A549 (cell line): ENCODE measurements at regions not wholly inside any gene's neighbourhood (a gene's known extent, or its start where the extent isn't known, plus 50 kb on each side); places are given as distances from the start of the nearest gene placed in this dataset.

Experiments
- BHLHE40 ChIP-seq: IDR thresholded peaks from 2 replicates; pipeline ENCODE4 v1.6.1; 2012; ENCODE audit warnings: low read depth, low read length, inconsistent platforms
- CBX8 ChIP-seq: fragments of 200-600 bp; sonication (generic); IDR thresholded peaks from 2 replicates; pipeline ENCODE4 v1.6.1; 2016
- CHD2 ChIP-seq: fragments of 150-350 bp; IDR thresholded peaks from 2 replicates; pipeline ENCODE4 v1.6.1; 2014; ENCODE audit warnings: low read length; ENCODE audit not compliant: partially characterized antibody
- CHD4 ChIP-seq: fragments of 200-600 bp; sonication (generic); IDR thresholded peaks from 2 replicates; pipeline ENCODE4 v1.6.1; 2016; ENCODE audit warnings: antibody characterized with exemption, mild to moderate bottlenecking, borderline replicate concordance
- EHF ChIP-seq: fragments of 250-450 bp; sonication (Bioruptor Pico); IDR thresholded peaks from 2 replicates; pipeline ENCODE4 v1.5.0; 2020; ENCODE audit warnings: mild to moderate bottlenecking
- EHMT2 ChIP-seq: fragments of 200-600 bp; sonication (generic); IDR thresholded peaks from 2 replicates; pipeline ENCODE4 v1.6.1; 2016; ENCODE audit warnings: antibody characterized with exemption, low read depth, mild to moderate bottlenecking, moderate library complexity
- EP300 ChIP-seq, 2 experiments: fragments of >200 bp; sonication (Bioruptor Twin); formaldehyde crosslinking; IDR thresholded peaks; 2 replicates in 1 of 2; 3 replicates in 1 of 2; pipeline ENCODE4 v1.6.1; 2016 to 2017
- FOSB ChIP-seq: fragments of 250-450 bp; sonication (Bioruptor Pico); IDR thresholded peaks from 2 replicates; pipeline ENCODE4 v1.5.0; 2020; ENCODE audit warnings: mild to moderate bottlenecking, moderate library complexity
- FOSL2 ChIP-seq, 2 experiments: fragments of 450-650 bp in 1 of 2; fragments of >200 bp in 1 of 2; sonication (Bioruptor Twin) in 1 of 2; formaldehyde crosslinking; IDR thresholded peaks; 2 replicates each; pipeline versions ENCODE4 v1.5.0 to v1.6.1; 2016 to 2020; ENCODE audit warnings: mild to moderate bottlenecking in 1 of 2, moderate library complexity in 1 of 2
- FOXS1 ChIP-seq: fragments of 250-450 bp; sonication (Bioruptor Pico); IDR thresholded peaks from 2 replicates; pipeline ENCODE4 v1.5.0; 2020; ENCODE audit warnings: mild to moderate bottlenecking, moderate library complexity
- GATA3 ChIP-seq: IDR thresholded peaks from 2 replicates; pipeline ENCODE4 v1.6.1; 2012; ENCODE audit warnings: borderline replicate concordance
- HDAC2 ChIP-seq: fragments of 200-600 bp; sonication (generic); IDR thresholded peaks from 2 replicates; pipeline ENCODE4 v1.6.1; 2016
- HOXB13 ChIP-seq: fragments of 250-450 bp; sonication (Bioruptor Pico); IDR thresholded peaks from 2 replicates; pipeline ENCODE4 v1.5.0; 2020; ENCODE audit warnings: low read depth, mild to moderate bottlenecking, moderate library complexity
- HOXB5 ChIP-seq: fragments of 250-450 bp; sonication (Bioruptor Pico); IDR thresholded peaks from 2 replicates; pipeline ENCODE4 v1.5.0; 2020; ENCODE audit warnings: mild to moderate bottlenecking, moderate library complexity
- JUN ChIP-seq, 2 experiments: fragments of >200 bp; sonication (Bioruptor Twin); formaldehyde crosslinking; IDR thresholded peaks; 2 replicates in 1 of 2; 3 replicates in 1 of 2; pipeline ENCODE4 v1.6.1; 2016 to 2017
- KDM5A ChIP-seq: fragments of 200-600 bp; sonication (generic); IDR thresholded peaks from 2 replicates; pipeline ENCODE4 v1.6.1; 2016; ENCODE audit warnings: antibody characterized with exemption, mild to moderate bottlenecking
- MAFK ChIP-seq: fragments of 450-650 bp; IDR thresholded peaks from 2 replicates; pipeline ENCODE4 v1.6.1; 2014; ENCODE audit not compliant: partially characterized antibody
- NFE2L2 ChIP-seq: fragments of 150-350 bp; conservative IDR thresholded peaks from 2 replicates; pipeline ENCODE4 v1.6.1; 2014; ENCODE audit warnings: low read length
- NPAS2 ChIP-seq: fragments of 250-450 bp; sonication (Bioruptor Pico); IDR thresholded peaks from 2 replicates; pipeline ENCODE4 v1.8.0; 2022; ENCODE audit warnings: mild to moderate bottlenecking, moderate library complexity, borderline replicate concordance
- NR3C1 ChIP-seq: fragments of >200 bp; sonication (Bioruptor Twin); formaldehyde crosslinking; IDR thresholded peaks from 3 replicates; pipeline ENCODE4 v1.6.1; 2017
- POLR2A ChIP-seq: IDR thresholded peaks from 2 replicates; pipeline ENCODE4 v1.6.1; 2012; ENCODE audit warnings: mild to moderate bottlenecking, low read length
- POLR2AphosphoS2 ChIP-seq: conservative IDR thresholded peaks from 2 replicates; pipeline ENCODE4 v1.6.1; 2012; ENCODE audit warnings: low read length, improper control_type of control experiment, inconsistent platforms
- RAD21 ChIP-seq, 2 experiments: fragments of >200 bp in 1 of 2; sonication (Bioruptor Twin) in 1 of 2; formaldehyde crosslinking in 1 of 2; IDR thresholded peaks in 1 of 2; conservative IDR thresholded peaks in 1 of 2; 2 replicates in 1 of 2; 3 replicates in 1 of 2; pipeline ENCODE4 v1.6.1; 2012 to 2018; ENCODE audit warnings: inconsistent platforms in 1 of 2
- RARB ChIP-seq: fragments of 250-450 bp; sonication (Bioruptor Pico); IDR thresholded peaks from 2 replicates; pipeline ENCODE4 v1.8.0; 2021; ENCODE audit warnings: mild to moderate bottlenecking, moderate library complexity
- RCOR1 ChIP-seq: fragments of 150-350 bp; IDR thresholded peaks from 2 replicates; pipeline ENCODE4 v1.6.1; 2014; ENCODE audit warnings: antibody characterized with exemption, low read length, low read depth
- RFX5 ChIP-seq: fragments of 450-650 bp; IDR thresholded peaks from 2 replicates; pipeline ENCODE4 v1.7.1; 2014; ENCODE audit warnings: antibody characterized with exemption, mild to moderate bottlenecking, moderate library complexity
- RNF2 ChIP-seq: fragments of 200-600 bp; sonication (generic); IDR thresholded peaks from 2 replicates; pipeline ENCODE4 v1.6.1; 2016; ENCODE audit warnings: low read depth, mild to moderate bottlenecking, antibody characterized with exemption, moderate library complexity, borderline replicate concordance
- SREBF2 ChIP-seq: fragments of 450-650 bp; IDR thresholded peaks from 2 replicates; pipeline ENCODE4 v1.6.1; 2014; ENCODE audit warnings: mild to moderate bottlenecking, moderate library complexity
- TP53 ChIP-seq: fragments of 250-450 bp; sonication (Bioruptor Pico); IDR thresholded peaks from 2 replicates; pipeline ENCODE4 v1.5.0; 2021; ENCODE audit warnings: mild to moderate bottlenecking, moderate library complexity
- ZFP36 ChIP-seq: fragments of 450-650 bp; IDR thresholded peaks from 2 replicates; pipeline ENCODE4 v1.6.1; 2014; ENCODE audit warnings: borderline replicate concordance; ENCODE audit not compliant: partially characterized antibody
- TF ChIP-seq, protein P1 (sequence below): IDR thresholded peaks from 2 replicates; pipeline ENCODE4 v1.6.1; 2012; ENCODE audit warnings: low read depth, borderline replicate concordance
- TF ChIP-seq, protein P2 (sequence below): fragments of 250-450 bp; sonication (Bioruptor Pico); IDR thresholded peaks from 2 replicates; pipeline ENCODE4 v1.5.0; 2020; ENCODE audit warnings: low read depth, mild to moderate bottlenecking, moderate library complexity
- TF ChIP-seq, protein P3 (sequence below): fragments of >200 bp; sonication (Bioruptor Twin); formaldehyde crosslinking; IDR thresholded peaks from 3 replicates; pipeline ENCODE4 v1.6.1; 2016
- TF ChIP-seq, protein P4 (sequence below): IDR thresholded peaks from 2 replicates; pipeline ENCODE4 v1.6.1; 2012
- TF ChIP-seq, protein P5 (sequence below): fragments of 450-650 bp; IDR thresholded peaks from 2 replicates; pipeline ENCODE4 v1.6.1; 2014; ENCODE audit warnings: antibody characterized with exemption
- TF ChIP-seq, protein P6 (sequence below): fragments of 150-350 bp; IDR thresholded peaks from 2 replicates; pipeline ENCODE4 v1.6.1; 2014; ENCODE audit warnings: low read depth, mild to moderate bottlenecking, low read length
- TF ChIP-seq, protein P7 (sequence below): fragments of >200 bp; sonication (Bioruptor Twin); formaldehyde crosslinking; IDR thresholded peaks from 3 replicates; pipeline ENCODE4 v1.5.1; 2016

DNA sequence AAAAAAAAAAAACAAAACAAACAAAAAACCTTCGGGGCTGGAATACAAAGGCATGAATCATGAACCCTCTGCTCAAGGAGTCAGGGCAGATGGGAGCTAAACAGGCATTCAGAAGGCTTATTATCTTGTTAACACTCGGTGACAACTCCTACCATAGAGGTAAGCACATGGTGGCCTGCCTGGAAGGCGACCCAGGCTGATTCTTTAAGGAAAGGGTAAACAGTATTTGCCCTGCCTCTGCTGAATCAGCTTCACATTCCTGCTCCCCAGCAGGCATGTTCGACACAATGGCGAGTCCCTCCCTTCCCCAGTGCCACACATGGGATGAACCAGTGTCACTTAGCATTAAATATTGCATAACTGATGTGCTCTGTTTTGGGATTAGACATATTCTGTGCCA is 191.9 kb downstream of the ARL4C start (continued):
- TF ChIP-seq FOXS1 (CRISPR knock-in tag) (no peak), HOXB13 (CRISPR knock-in tag) (0 out of 2 replicates have a peak, but pooled peaks have one; percentile 76), HDAC2 (no peak), EHMT2 (no peak), NPAS2 (no peak), EHF (CRISPR knock-in tag) (no peak), NFE2L2 (no peak), CBX8 (no peak), ZFP36 (no peak), FOSL2 (IDR thresholded peaks at IDR 0.05) (peak; percentile 54; the same call in 1 of the 2 replicates), FOSL2 (CRISPR knock-in tag; IDR thresholded peaks at IDR 0.05) (peak; percentile 58), BHLHE40 (no peak), MAFK (peak; percentile 73), SREBF2 (no peak), RCOR1 (no peak), CHD4 (no peak), RNF2 (no peak), EP300 (IDR thresholded peaks at IDR 0.05) (peak; percentile 35 to 40; a peak in 1 of 5 replicates), JUN (IDR thresholded peaks at IDR 0.05) (peak; percentile 26 to 54; a peak in 2 of 5 replicates), POLR2A (no peak), NR3C1 (no peak), RFX5 (no peak), CHD2 (no peak), KDM5A (no peak), TP53 (no peak), RARB (no peak), RAD21 (conservative IDR thresholded peaks at IDR 0.05 in 1 of 2, IDR thresholded peaks at IDR 0.05 in 1 of 2) (peak; percentile 21 to 27; a peak in 3 of 5 replicates), FOSB (CRISPR knock-in tag) (no peak), GATA3 (peak; percentile 19; the same call in 1 of the 2 replicates), HOXB5 (CRISPR knock-in tag) (no peak), POLR2AphosphoS2 (no peak)
- TF ChIP-seq, protein P1, sequence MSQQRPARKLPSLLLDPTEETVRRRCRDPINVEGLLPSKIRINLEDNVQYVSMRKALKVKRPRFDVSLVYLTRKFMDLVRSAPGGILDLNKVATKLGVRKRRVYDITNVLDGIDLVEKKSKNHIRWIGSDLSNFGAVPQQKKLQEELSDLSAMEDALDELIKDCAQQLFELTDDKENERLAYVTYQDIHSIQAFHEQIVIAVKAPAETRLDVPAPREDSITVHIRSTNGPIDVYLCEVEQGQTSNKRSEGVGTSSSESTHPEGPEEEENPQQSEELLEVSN, result no peak
- TF ChIP-seq, protein P2, sequence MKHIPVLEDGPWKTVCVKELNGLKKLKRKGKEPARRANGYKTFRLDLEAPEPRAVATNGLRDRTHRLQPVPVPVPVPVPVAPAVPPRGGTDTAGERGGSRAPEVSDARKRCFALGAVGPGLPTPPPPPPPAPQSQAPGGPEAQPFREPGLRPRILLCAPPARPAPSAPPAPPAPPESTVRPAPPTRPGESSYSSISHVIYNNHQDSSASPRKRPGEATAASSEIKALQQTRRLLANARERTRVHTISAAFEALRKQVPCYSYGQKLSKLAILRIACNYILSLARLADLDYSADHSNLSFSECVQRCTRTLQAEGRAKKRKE, result 0 out of 2 replicates have a peak, but pooled peaks have one; percentile 14
- TF ChIP-seq, protein P3, sequence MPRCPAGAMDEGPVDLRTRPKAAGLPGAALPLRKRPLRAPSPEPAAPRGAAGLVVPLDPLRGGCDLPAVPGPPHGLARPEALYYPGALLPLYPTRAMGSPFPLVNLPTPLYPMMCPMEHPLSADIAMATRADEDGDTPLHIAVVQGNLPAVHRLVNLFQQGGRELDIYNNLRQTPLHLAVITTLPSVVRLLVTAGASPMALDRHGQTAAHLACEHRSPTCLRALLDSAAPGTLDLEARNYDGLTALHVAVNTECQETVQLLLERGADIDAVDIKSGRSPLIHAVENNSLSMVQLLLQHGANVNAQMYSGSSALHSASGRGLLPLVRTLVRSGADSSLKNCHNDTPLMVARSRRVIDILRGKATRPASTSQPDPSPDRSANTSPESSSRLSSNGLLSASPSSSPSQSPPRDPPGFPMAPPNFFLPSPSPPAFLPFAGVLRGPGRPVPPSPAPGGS, result 0 out of 3 replicates have a peak, but pooled peaks have one; percentile 32
- TF ChIP-seq, protein P4, sequence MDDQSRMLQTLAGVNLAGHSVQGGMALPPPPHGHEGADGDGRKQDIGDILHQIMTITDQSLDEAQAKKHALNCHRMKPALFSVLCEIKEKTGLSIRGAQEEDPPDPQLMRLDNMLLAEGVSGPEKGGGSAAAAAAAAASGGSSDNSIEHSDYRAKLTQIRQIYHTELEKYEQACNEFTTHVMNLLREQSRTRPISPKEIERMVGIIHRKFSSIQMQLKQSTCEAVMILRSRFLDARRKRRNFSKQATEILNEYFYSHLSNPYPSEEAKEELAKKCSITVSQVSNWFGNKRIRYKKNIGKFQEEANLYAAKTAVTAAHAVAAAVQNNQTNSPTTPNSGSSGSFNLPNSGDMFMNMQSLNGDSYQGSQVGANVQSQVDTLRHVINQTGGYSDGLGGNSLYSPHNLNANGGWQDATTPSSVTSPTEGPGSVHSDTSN, result no peak
- TF ChIP-seq, protein P5, sequence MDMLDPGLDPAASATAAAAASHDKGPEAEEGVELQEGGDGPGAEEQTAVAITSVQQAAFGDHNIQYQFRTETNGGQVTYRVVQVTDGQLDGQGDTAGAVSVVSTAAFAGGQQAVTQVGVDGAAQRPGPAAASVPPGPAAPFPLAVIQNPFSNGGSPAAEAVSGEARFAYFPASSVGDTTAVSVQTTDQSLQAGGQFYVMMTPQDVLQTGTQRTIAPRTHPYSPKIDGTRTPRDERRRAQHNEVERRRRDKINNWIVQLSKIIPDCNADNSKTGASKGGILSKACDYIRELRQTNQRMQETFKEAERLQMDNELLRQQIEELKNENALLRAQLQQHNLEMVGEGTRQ, result no peak
- TF ChIP-seq, protein P6, sequence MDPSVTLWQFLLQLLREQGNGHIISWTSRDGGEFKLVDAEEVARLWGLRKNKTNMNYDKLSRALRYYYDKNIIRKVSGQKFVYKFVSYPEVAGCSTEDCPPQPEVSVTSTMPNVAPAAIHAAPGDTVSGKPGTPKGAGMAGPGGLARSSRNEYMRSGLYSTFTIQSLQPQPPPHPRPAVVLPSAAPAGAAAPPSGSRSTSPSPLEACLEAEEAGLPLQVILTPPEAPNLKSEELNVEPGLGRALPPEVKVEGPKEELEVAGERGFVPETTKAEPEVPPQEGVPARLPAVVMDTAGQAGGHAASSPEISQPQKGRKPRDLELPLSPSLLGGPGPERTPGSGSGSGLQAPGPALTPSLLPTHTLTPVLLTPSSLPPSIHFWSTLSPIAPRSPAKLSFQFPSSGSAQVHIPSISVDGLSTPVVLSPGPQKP, result no peak
- TF ChIP-seq, protein P7, sequence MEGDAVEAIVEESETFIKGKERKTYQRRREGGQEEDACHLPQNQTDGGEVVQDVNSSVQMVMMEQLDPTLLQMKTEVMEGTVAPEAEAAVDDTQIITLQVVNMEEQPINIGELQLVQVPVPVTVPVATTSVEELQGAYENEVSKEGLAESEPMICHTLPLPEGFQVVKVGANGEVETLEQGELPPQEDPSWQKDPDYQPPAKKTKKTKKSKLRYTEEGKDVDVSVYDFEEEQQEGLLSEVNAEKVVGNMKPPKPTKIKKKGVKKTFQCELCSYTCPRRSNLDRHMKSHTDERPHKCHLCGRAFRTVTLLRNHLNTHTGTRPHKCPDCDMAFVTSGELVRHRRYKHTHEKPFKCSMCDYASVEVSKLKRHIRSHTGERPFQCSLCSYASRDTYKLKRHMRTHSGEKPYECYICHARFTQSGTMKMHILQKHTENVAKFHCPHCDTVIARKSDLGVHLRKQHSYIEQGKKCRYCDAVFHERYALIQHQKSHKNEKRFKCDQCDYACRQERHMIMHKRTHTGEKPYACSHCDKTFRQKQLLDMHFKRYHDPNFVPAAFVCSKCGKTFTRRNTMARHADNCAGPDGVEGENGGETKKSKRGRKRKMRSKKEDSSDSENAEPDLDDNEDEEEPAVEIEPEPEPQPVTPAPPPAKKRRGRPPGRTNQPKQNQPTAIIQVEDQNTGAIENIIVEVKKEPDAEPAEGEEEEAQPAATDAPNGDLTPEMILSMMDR, result no peak
